ENCODE measurements at regions not wholly inside any gene's neighbourhood (a gene's known extent, or its start where the extent isn't known, plus 50 kb on each side); places are given as distances from the start of the nearest gene placed in this dataset.
A peak's percentile ranks its signal among the peaks of the same experiment; 100 is the strongest.

DNA sequence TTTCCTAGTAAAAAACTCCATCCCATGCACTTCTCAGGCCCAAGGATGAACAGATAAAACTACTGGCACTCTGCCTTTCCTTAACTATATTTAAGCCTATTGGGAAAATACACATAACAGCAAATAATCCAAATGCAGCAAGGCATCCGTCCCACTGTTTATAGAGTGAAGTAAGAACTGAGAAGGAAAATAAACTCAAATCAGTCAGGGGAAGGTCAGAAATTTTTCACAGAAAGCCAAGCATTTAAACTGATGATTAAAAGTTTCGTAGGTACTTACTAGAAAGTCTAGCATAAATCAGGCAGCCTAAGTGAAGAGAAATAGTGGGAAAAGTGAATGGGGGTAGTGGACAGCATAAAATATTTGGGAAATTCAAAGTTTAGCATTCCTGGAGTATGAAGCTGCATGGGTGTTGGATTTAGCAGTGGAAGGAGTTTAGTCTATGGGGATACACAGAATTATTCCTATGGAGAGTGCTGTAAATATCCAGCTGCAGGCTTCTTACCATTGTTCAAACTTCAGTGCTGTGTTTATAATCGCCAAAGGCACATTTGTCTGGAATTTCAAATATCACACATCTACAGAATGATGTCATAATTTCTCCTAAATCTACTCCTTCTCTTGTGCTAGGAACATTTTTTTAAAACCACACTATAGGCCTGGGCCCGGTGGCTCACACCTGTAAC, 1131.0 kb upstream of the GOT2 start:
- Histone ChIP-seq H3K36me3 (replicated peaks) (no peaks in the 10 kb centered on the region), H3K27ac (no peak overlapping the region), H3K4me3 (ENCODE audit: low read depth, low read length) (no peak overlapping the region), H3K27me3 (replicated peaks) (no peaks in the 10 kb centered on the region)
- no peak for DNase-seq
- in situ Hi-C loops (cut with HindIII; ENCODE audit: low pct_ligation_motif_present, low sequenced_read_pairs), result no loop called here
- TF ChIP-seq, protein P1, sequence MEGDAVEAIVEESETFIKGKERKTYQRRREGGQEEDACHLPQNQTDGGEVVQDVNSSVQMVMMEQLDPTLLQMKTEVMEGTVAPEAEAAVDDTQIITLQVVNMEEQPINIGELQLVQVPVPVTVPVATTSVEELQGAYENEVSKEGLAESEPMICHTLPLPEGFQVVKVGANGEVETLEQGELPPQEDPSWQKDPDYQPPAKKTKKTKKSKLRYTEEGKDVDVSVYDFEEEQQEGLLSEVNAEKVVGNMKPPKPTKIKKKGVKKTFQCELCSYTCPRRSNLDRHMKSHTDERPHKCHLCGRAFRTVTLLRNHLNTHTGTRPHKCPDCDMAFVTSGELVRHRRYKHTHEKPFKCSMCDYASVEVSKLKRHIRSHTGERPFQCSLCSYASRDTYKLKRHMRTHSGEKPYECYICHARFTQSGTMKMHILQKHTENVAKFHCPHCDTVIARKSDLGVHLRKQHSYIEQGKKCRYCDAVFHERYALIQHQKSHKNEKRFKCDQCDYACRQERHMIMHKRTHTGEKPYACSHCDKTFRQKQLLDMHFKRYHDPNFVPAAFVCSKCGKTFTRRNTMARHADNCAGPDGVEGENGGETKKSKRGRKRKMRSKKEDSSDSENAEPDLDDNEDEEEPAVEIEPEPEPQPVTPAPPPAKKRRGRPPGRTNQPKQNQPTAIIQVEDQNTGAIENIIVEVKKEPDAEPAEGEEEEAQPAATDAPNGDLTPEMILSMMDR (IDR thresholded peaks at IDR 0.05; ENCODE audit: low read depth, low read length, missing control alignments), result no peak

DNA sequence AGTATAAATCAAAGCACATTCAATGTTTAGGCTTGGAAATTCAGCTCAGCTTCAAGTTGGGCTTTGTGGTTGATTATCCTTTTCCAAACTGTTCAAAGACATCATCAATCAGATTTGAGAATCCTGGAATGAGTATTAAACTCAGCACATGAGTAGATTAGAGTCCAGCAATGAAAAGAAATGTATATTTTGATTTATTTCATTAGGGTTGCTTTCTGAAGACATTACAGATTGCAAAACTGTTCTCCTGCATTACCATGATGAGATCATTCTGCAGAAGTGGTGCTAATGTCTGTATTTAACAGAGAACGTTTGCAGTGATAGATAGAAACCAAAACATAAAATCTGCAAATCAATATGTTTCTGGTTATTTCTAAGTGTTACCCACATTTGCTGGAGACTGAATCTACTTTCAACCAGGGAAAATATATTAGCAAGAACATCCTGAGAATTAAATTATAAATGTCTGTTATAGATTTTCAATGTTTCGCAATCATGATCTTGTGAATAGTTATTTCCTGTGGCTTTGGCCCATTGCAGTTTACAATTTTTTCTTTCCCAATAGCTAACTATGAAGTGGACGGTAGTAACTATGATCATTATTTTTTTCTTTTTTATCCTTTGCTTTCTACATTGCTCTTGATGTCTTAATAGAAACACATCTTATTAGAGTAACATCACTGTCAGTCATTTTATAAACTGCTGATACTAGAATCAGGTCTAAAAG, 1125.7 kb upstream of the GOT2 start:
- no peaks in the 10 kb centered on the region for H3K36me3 ChIP-seq (replicated peaks)
- in situ Hi-C loops (cut with HindIII; ENCODE audit: low pct_ligation_motif_present, low sequenced_read_pairs), result no loop called here
- H3K4me3 ChIP-seq (ENCODE audit: low read depth, low read length), result no peak overlapping the region
- TF ChIP-seq, protein P1 (IDR thresholded peaks at IDR 0.05; ENCODE audit: low read depth, low read length, missing control alignments), result no peak
- DNase-seq, result no peak
- H3K27me3 ChIP-seq (replicated peaks), result no peaks in the 10 kb centered on the region
- H3K27ac ChIP-seq, result no peak overlapping the region

DNA sequence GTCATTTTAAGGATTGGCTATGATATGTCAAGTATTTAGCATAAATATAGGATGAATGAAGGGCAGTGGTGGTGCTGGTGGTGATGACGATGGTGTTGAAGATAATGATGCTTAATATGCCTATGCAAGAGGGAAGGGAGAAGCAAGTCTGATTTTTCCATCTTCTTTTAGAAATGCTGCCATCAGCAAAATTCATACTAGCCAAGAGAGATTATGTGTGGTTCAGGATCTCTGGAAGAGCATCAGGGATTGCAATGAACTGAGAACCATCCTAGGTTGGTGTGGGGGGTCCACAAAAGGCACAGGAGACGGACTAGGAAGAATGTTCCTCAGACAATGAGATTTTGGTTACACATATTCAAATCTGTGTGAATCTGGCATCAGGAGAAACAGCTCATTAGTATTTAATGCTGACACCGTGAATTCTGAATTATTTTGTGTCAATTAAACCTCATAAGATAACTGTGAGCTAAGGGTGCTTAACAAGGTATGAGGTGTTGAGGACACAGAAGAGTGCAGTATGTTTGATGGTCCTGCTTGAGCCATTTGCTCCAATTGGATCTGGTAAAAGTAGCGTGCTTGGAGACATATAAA, 1120.8 kb upstream of the GOT2 start:
- no peak overlapping the region for H3K27ac ChIP-seq
- DNase-seq, result no peak
- no peak overlapping the region for H3K4me3 ChIP-seq (ENCODE audit: low read depth, low read length)
- no peaks in the 10 kb centered on the region for H3K27me3 ChIP-seq (replicated peaks)
- H3K36me3 ChIP-seq (replicated peaks), result no peaks in the 10 kb centered on the region
- TF ChIP-seq, protein P1 (IDR thresholded peaks at IDR 0.05; ENCODE audit: low read depth, low read length, missing control alignments), result no peak
- in situ Hi-C loops (cut with HindIII; ENCODE audit: low pct_ligation_motif_present, low sequenced_read_pairs), result no loop called here

DNA sequence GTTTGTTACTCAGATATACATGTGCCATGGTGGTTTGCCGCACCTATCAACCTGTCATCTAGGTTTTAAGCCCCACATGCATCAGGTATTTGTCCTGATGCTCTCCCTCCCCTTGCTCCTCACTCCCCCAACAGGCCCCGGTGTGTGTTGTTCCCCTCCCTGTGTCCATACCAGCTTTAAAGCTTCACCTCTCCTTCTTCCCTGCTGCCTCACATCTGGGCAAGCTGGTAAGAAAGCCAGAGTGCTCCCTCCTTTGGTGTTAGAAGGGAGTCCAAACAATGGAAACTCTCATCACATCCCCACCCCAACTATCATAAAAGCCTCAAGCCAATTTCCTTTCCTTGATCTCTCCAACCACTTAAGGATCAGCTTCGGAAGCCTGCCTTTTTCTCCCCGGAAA, 1115.6 kb upstream of the GOT2 start:
- TF ChIP-seq, protein P1 (IDR thresholded peaks at IDR 0.05; ENCODE audit: low read depth, low read length, missing control alignments), result peak; percentile 12
- DNase-seq, result no peak
- Histone ChIP-seq H3K27ac (no peak overlapping the region), H3K36me3 (replicated peaks) (no peaks in the 10 kb centered on the region), H3K4me3 (ENCODE audit: low read depth, low read length) (no peak overlapping the region), H3K27me3 (replicated peaks) (no peaks in the 10 kb centered on the region)
- in situ Hi-C loops (cut with HindIII; ENCODE audit: low pct_ligation_motif_present, low sequenced_read_pairs), result no loop called here

DNA sequence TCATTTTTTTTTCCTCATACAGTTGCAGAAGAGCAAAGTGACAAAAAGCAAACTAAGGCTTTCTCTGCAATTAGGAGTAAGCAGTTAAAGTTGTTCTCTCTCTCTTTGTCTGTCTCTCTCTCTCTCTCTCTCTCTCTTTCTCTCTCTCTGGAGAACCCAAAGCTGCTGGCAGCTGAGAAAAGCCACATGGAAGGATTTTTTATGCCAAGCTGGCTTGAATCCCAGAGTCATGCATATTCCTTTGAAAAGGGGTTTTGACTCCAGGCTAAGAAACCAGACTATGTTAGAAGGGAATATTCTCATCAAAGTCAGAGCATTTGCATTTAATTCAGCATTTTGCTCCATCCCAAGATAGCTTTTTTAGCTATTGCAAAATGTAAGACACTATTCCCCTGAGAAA, 1114.2 kb upstream of the GOT2 start:
- H3K27me3 ChIP-seq (replicated peaks), result no peaks in the 10 kb centered on the region
- no peak for DNase-seq
- H3K36me3 ChIP-seq (replicated peaks), result no peaks in the 10 kb centered on the region
- no peak overlapping the region for H3K27ac ChIP-seq
- H3K4me3 ChIP-seq (ENCODE audit: low read depth, low read length), result no peak overlapping the region
- TF ChIP-seq, protein P1 (IDR thresholded peaks at IDR 0.05; ENCODE audit: low read depth, low read length, missing control alignments), result no peak
- in situ Hi-C loops (cut with HindIII; ENCODE audit: low pct_ligation_motif_present, low sequenced_read_pairs), result no loop called here
